Endothelial cell (in vitro differentiated cells): ENCODE measurements at regions not wholly inside any gene's neighbourhood (a gene's known extent, or its start where the extent isn't known, plus 50 kb on each side); places are given as distances from the start of the nearest gene placed in this dataset.

Source experiments
- DNase-seq: peaks from one replicate; pipeline ENCODE4 v3.0.0; 2021; ENCODE audit warnings: low spot score
- H3K27ac Mint-ChIP-seq: one replicate; pipeline ENCODE4 v1.8.0; 2021; ENCODE audit warnings: mixed read lengths, inconsistent platforms; ENCODE audit not compliant: unreplicated experiment
- H3K27me3 Mint-ChIP-seq: one replicate; pipeline ENCODE4 v1.8.0; 2021; ENCODE audit warnings: mild to moderate bottlenecking, moderate library complexity, mixed read lengths, inconsistent platforms; ENCODE audit not compliant: unreplicated experiment
- H3K36me3 Mint-ChIP-seq: one replicate; pipeline ENCODE4 v1.8.0; 2021; ENCODE audit warnings: mild to moderate bottlenecking, low read depth, mixed read lengths, inconsistent platforms; ENCODE audit not compliant: unreplicated experiment
- H3K4me1 Mint-ChIP-seq: one replicate; pipeline ENCODE4 v1.8.0; 2021; ENCODE audit warnings: mild to moderate bottlenecking, mixed read lengths, inconsistent platforms; ENCODE audit not compliant: unreplicated experiment
- H3K4me3 Mint-ChIP-seq: one replicate; pipeline ENCODE4 v1.8.0; 2021; ENCODE audit warnings: mild to moderate bottlenecking, mixed read lengths, inconsistent platforms; ENCODE audit not compliant: unreplicated experiment
- H3K9me3 Mint-ChIP-seq: one replicate; pipeline ENCODE4 v1.8.0; 2021; ENCODE audit warnings: mixed read lengths, inconsistent platforms; ENCODE audit not compliant: unreplicated experiment
- CTCF ChIP-seq: fragments of 200-600 bp; sonication (generic); IDR thresholded peaks from one replicate; pipeline ENCODE4 v1.5.0; 2021; ENCODE audit warnings: antibody characterized with exemption; ENCODE audit not compliant: unreplicated experiment

GRCh38 chr5:143552680-143553079 lies 149.2 kb upstream of the NR3C1 start:
- H3K27me3 Mint-ChIP-seq = no peaks in the 10 kb centered on the region
- no peak overlapping the region for H3K4me3 Mint-ChIP-seq
- H3K27ac Mint-ChIP-seq = no peak overlapping the region
- no peaks in the 10 kb centered on the region for H3K36me3 Mint-ChIP-seq
- no peak for TF ChIP-seq CTCF
- DNase-seq = no peak
- no peaks in the 10 kb centered on the region for H3K4me1 Mint-ChIP-seq
- H3K9me3 Mint-ChIP-seq = no peaks in the 10 kb centered on the region

GRCh38 chr5:143551820-143552251 lies 148.3 kb upstream of the NR3C1 start:
- no peaks in the 10 kb centered on the region for H3K4me1 Mint-ChIP-seq
- no peaks in the 10 kb centered on the region for H3K36me3 Mint-ChIP-seq
- no peaks in the 10 kb centered on the region for H3K27me3 Mint-ChIP-seq
- DNase-seq = no peak
- no peak overlapping the region for H3K4me3 Mint-ChIP-seq
- no peak overlapping the region for H3K27ac Mint-ChIP-seq
- no peaks in the 10 kb centered on the region for H3K9me3 Mint-ChIP-seq
- no peak for TF ChIP-seq CTCF

- no peak for TF ChIP-seq CTCF
- Mint-ChIP-seq H3K9me3 (no peaks in the 10 kb centered on the region), H3K4me3 (no peak overlapping the region), H3K27me3 (no peaks in the 10 kb centered on the region), H3K36me3 (no peaks in the 10 kb centered on the region), H3K27ac (no peak overlapping the region), H3K4me1 (no peaks in the 10 kb centered on the region)
- no peak for DNase-seq
Observed at GRCh38 chr5:143550986-143551630, 147.6 kb upstream of the NR3C1 start.

GRCh38 chr5:143547342-143547741 lies 143.9 kb upstream of the NR3C1 start:
- H3K4me3 Mint-ChIP-seq = no peak overlapping the region

More at GRCh38 chr5:143547342-143547741, 143.9 kb upstream of the NR3C1 start:
- no peaks in the 10 kb centered on the region for H3K36me3 Mint-ChIP-seq
- no peak for DNase-seq
- no peaks in the 10 kb centered on the region for H3K4me1 Mint-ChIP-seq
- no peak for TF ChIP-seq CTCF
- no peaks in the 10 kb centered on the region for H3K9me3 Mint-ChIP-seq
- no peak overlapping the region for H3K27ac Mint-ChIP-seq
- H3K27me3 Mint-ChIP-seq = no peaks in the 10 kb centered on the region
